GM03348 (cell line): ENCODE measurements at regions not wholly inside any gene's neighbourhood (a gene's known extent, or its start where the extent isn't known, plus 50 kb on each side); places are given as distances from the start of the nearest gene placed in this dataset.
A peak's percentile ranks its signal among the peaks of the same experiment; 100 is the strongest.

ENCODE experiments used
- DNase-seq: peaks from one replicate; pipeline ENCODE4 v3.0.0; 2012; ENCODE audit warnings: low spot score

- DNase-seq: no peak
Measured at GRCh38 chr20:39145921-39146320, 183.8 kb downstream of the DHX35 start.

DNA sequence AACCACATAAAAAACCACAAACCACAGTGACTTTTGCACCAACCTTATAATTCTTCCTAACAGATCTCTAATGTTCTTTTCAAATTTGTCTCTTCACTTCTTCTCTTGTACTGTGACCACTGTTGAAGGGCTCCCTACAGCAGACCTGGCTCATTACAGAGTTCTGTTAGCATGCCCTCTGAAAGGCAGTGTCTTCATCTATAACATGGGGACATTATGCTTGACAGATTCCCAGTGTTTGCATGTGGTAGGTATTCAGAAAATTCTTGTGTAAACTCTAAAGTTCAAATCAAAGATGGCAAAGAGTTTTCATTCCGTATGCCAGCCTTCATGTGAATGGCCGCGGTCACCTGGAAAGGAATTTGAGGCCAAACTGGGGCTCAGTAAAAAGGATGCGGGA lies 182.6 kb downstream of the DHX35 start:
- DNase-seq: no peak

DNA sequence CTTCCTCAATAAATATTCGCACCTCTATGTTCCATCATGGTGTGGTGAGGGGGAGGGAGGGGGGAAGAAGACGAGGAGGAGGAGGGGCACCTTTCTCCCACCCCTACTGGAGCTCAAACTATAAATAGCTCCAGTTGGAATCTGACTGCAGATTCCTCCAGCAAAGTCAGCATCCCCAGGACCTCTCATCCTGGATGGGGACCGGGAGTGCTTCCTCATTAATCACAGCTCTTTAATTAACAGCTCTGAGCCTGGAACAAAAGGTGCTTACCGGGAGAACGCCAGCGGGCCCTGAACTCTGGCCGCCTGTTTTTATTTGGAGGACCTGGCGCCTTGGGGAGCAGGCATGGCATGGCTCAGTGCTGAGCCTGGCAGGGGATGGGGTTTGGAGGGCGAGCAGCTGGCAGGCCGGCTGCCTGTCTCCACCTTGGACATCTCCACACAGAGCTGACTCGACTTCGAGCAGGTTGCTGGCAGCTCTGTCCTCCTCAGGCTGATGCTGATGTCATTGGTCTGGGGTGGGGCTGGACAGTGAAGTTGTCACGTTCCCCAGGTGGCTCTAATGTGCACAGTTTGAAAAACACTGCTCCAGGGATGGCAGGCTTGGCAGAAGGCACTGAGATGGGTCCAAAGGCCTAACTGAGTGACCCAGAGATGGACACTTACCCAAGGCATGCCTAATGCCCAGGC lies 180.4 kb downstream of the DHX35 start:
- DNase-seq: no peak

GRCh38 chr20:39137299-39137698 lies 175.2 kb downstream of the DHX35 start:
- no peak for DNase-seq

GRCh38 chr20:39136798-39137197 lies 174.7 kb downstream of the DHX35 start:
- DNase-seq: no peak

DNA sequence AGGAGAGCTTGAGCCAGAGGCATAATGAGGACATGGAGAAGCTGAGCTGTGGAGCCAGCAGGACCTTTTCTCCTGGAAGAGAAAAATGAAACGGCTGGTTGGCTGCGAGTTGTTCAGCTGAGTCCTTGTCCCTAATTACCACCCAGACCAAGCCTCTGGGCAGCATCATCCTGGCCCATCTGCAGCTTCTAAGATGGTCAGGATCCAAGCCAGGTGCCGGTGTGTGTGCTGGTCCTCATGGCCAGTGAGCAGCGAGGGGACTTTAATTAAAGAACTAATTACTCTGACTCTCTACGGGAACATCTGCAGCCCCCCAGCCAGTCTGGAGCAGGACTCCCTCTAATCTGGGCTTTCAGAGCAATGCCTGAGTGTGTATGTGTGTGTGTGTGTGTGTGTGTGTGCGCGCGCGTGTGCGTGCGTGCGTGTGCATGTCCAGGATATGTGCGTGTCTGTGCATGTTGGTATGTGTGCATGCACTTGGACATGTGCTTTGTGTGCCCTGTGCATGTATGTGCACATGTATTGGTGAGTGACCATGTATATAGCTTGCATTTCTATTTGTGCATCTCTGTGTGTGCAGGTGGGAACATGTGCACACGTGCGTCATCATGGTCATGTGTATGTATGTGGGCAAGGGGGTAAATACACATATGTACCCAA lies 173.9 kb downstream of the DHX35 start:
- DNase-seq: no peak

DNA sequence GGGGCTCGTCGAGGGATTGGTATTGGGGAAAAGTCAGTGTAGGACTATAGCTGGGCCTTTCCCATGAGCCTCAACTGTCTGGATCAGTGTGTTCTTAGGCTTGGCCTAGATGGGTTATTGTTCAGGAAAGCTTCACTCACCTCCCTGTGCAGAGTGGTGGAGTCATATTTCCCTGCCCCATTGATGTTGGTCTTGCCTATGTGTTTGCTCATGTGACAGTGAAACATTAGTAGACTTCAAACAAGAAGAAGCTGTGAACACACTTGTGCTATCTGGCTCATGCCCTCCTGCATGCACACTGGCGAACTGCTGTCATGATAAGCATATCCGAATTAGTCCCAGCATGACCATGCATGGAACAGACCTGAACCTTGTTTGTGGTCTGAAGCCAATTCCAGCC lies 171.1 kb downstream of the DHX35 start:
- no peak for DNase-seq

DNA sequence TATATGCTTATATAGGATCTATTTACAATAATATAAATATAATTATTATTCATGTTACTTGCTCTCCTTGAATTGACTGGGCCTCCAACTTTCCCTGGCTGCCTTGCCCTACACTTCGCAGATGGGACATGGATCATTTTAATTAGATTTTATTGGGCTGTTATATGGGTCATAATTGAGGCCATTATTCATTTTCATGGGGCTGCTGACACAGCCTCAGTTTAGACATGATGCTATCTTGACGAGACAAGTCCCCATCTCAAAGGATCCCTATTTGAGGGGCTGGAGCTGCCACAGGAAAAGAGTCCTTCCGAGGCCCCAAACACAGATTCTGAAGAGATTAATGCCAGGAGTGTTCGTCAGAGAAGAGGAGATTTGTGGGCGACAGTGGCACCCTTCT lies 170.4 kb downstream of the DHX35 start:
- DNase-seq: no peak

GRCh38 chr20:39132093-39132492 lies 169.9 kb downstream of the DHX35 start:
- DNase-seq: no peak

- DNase-seq: no peak
Measured at GRCh38 chr20:39130627-39131026, 168.5 kb downstream of the DHX35 start.

- DNase-seq: no peak
Measured at GRCh38 chr20:39129523-39129922, 167.4 kb downstream of the DHX35 start.

GRCh38 chr20:39124064-39124463 lies 161.9 kb downstream of the DHX35 start:
- DNase-seq: no peak

DNA sequence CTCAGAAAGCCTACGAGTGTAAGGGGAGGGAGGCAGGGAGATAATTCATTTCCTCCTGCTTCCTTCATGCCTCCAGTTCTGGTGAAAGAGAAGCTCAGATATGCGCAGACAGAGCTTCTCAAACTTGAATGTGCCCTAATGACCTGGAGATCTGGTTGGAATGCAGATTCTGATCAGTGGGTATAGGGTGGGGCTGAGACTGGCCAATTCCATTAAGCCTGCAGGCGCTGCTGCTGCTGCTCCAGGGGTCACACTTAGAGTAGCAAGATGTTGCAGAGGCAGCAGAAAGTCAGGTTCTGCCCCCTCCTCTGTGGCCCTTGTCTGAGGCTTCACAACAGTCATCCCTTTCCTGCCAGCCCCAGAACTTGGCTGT lies 161.0 kb downstream of the DHX35 start:
- no peak for DNase-seq

DNA sequence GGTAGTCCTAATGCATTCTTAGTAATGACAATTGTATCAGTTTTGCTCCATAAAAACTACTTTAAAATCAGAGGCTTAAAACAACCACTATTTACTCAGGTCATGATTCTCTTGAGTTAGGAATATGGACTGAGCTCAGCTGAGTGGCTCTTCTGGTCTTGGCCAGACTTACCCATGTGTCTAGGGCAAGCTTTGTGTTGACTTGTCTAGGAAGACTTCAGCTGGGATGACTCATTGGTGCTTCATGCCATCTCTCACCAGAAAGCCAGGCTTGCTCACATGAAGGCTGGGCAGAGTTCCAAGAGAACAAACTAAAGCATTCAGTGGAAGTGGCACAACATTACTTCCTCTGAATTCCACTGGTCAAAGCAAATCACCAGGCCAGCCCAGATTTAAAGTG lies 155.3 kb downstream of the DHX35 start:
- DNase-seq: no peak

- DNase-seq: no peak
Measured at GRCh38 chr20:39116020-39116419, 153.9 kb downstream of the DHX35 start.

DNA sequence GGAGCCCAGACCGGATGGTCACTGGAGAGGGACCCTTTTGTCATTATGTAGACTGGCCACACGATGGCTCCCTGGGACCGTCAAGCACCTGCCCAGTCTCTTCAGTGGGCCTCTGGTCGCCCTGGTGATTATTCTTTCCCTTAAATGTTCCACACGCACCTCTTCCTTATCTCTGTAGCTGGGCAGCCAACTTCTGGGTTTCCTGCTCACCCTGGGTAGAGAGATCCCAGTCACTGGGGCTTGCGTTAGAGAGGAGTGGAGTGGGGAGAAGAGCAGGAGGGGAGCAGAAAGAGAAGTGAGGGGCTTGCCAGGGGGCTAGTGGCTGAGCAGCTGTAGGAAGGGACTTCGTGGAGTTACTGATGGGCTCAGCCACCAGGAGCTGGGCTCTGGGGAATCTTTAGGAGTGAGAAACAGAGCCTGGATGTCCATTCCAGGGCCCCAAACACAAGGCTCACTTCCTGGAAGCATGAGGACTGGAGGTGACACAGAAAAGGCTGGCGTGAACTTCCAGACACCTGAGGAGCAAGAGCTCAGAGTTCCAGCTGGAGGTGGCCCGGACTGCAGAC lies 150.1 kb downstream of the DHX35 start:
- peak; percentile 70 for DNase-seq

- DNase-seq: no peak
Measured at GRCh38 chr20:39111359-39112177, 149.4 kb downstream of the DHX35 start.

DNA sequence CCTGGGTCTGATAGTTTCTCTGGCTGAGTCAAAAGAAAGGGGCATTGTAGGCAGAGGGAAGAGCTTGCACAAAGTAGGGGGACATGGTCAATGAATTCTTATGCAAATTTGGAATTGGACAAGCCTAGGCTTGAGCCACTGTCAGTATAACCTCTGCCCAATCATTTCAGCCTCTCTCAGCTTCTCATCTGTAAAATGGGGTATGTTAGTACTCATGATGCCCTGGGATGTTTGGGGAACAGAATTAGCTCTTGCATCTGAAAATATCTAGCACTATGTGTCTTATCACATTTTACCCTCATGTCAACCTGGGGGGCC lies 148.6 kb downstream of the DHX35 start:
- DNase-seq: no peak

- no peak for DNase-seq
Measured at GRCh38 chr20:39109933-39110818, 148.0 kb downstream of the DHX35 start.

- peak; percentile 20 for DNase-seq
Measured at GRCh38 chr20:39108746-39109145, 146.6 kb downstream of the DHX35 start.

- no peak for DNase-seq
Measured at GRCh38 chr20:39107741-39108140, 145.6 kb downstream of the DHX35 start.

DNA sequence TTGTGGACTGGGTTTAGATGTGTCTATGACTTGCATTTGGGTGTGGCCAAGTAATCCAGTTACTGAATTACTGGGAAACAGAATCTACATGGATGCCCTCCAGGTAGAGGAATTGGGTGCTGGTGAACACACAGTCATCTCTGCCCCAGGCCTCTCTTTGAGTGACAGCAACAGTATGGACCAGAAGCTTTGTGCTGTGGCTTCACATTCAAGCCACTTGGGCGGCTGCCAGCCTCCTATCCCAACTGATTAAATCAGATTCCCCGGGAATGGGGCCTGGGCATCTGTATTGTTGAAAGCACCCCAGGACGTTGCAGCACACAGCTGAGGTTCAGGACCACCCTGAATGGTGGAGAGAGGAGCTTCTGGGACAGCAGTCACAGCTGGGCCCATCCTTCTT lies 144.6 kb downstream of the DHX35 start:
- DNase-seq: no peak
